NCI-H1105 (cell line): ENCODE measurements at regions not wholly inside any gene's neighbourhood (a gene's known extent, or its start where the extent isn't known, plus 50 kb on each side); places are given as distances from the start of the nearest gene placed in this dataset.
"Not testable (repeated sequence)": the region's sequence is repeated elsewhere in the genome, so short reads cannot be mapped to it uniquely, and the experiment has no call there.

Source experiments
- DNase-seq: peaks from one replicate; lab custom pipeline; 2025; lab: John Stamatoyannopoulos, UW

DNA sequence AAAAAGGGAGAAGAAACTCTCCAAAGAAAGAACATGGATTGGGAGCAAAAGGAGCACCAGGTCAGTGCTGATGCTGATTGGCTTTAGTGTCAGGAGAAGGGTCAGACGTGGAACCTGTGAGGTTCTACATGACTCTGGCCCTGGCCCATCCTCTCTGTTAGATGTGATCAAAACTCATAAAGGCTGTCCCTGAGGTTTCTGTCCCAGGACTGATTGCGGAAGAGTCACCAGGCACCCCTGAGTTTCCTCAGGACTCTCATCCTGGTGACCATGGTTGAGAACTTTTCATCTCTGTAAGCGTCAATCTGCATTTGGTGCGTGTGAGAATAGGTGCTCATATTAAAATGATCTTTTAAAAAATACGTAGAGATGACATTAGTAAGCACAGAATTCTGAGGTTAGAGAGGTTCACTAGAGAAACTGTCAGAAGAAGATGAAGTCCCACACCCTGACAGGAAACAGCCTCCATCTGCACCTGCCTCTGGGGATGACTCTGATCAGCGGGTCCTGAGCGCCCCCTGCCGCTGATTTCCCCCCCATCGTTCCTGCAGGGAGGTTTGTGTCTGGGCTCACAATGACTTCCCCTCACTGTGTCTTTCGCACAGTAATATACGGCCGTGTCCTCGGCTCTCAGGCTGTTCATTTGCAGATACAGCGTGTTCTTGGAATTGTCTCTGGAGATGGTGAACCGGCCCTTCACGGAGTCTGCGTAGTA is 741.8 kb downstream of the TMEM121 start:
- DNase-seq: no peak

DNA sequence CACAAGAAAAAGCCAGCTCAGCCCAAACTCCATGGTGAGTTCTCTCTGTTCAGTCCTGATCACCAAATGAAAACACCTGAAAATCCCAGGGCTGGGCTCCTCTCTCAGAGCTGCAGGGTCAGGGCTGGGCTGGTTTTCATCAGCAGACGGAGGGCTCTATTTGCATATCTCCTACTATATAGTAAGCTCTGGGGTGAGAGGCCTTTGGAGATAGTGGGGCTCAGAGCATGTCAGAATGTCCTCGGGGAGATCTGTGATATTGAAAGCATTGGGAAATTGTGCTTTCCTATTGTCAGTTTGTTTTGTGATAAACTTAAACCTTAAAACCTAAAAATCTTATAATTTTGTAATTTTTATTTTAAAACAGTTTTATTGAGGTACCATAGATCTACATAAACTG is 742.6 kb downstream of the TMEM121 start:
- DNase-seq: no peak

GRCh38 chr14:106269451-106270204 is 743.2 kb downstream of the TMEM121 start:
- no peak for DNase-seq

DNA sequence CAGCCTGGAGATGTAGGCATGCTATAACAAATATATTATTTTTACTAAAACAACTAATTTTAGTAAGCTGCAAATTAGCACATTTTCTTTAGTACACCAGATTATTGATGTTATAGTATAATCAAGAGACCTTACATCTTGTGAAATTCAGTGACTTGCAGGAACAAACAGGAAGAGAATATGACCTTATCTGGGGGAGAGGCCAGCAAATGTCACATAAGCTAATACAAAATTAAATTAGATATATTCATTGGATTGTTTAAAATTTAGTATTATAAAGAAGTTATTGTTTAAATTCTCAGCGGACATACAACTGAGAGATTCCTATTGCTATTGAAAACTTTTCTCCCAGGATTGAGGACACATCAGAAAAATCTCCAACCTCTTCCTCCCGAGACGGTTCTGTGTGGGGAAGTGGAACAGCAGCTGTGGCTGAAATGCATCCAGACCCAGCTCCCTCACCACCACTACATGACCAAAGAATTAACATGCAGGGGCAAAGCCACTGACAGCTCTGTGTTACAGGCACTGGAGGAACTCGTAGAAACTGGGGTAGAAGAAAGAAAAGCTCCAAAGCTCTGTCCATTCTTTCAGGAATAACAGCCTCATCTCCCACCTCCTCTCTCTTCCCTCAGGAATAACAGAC is 744.2 kb downstream of the TMEM121 start:
- DNase-seq: not testable (repeated sequence)

GRCh38 chr14:106276326-106277267 is 750.2 kb downstream of the TMEM121 start:
- no peak for DNase-seq

- DNase-seq: no peak
These were observed 751.1 kb downstream of the TMEM121 start for GRCh38 chr14:106277503-106277902.

GRCh38 chr14:106280876-106281275 is 754.5 kb downstream of the TMEM121 start:
- DNase-seq: no peak

DNA sequence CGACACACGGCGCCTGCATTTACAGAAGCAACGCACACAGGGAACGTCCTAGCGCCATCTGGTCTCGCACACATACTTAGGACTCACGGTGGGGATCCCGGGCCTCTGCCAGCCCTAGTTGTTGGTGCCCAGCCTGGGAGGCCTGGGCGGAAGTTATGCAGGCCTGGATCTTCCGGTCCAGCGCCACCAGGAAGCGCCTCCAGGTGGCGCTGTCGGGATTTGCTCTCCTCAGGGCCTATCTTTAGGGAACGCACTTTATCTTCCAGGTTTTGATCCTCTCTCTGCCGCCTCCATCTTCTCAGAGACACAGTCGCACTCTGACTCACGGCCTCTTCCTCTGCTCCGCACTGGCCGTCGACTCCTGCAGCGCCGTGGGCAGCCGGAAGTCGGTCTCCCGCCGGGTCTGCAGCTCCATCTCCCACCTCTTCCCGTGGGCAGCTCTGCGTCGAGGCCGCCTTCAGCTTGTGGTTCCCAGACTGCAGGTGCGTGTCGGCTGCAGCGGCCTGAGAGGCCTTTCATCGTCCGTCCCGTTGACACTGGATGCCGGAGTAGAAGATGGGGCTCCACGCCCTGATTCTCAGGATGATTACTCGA is 760.4 kb downstream of the TMEM121 start:
- DNase-seq: no peak

DNA sequence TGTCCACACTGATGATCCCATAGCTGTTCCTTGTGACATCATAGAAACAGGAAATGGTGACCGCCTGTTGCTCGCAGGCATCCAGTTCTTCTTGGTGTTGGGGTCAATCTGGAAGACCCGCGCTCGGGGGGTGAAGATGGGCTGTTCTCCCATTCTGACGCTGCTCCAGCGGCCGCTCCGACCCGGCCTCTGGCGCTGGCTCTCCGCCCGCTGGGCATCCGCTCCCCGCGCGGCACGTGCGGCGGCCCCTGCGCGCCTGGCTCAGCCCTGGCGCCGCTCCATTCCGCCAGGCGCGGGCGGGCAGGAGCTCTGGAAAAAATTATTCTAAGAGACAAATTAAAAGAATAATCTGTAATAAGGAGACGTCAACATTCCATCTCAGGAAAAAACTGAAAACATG is 761.1 kb downstream of the TMEM121 start:
- no peak for DNase-seq

GRCh38 chr14:106291626-106292025 is 765.2 kb downstream of the TMEM121 start:
- no peak for DNase-seq

DNA sequence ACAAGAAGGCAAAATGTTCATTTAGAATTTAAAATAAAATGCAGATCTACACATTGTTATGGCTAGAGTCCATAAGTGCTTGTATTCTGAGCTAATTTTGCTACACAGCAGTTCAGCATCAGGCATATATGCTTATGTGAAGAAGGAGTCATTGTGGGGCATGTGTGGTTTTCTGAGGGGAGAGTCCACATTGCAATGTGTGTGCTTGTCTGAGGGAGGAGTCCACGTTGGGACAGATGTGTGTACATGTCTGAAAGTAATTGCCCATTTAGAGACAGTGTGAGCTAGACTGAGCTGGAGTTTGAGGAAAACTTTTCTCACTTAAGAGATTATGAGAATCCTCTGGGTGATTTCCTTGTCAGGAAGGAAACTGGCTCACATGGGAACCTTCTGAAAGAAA is 767.9 kb downstream of the TMEM121 start:
- no peak for DNase-seq

GRCh38 chr14:106300951-106301510 is 774.6 kb downstream of the TMEM121 start:
- not testable (repeated sequence) for DNase-seq

- not testable (repeated sequence) for DNase-seq
These were observed 775.2 kb downstream of the TMEM121 start for GRCh38 chr14:106301609-106302008.

DNA sequence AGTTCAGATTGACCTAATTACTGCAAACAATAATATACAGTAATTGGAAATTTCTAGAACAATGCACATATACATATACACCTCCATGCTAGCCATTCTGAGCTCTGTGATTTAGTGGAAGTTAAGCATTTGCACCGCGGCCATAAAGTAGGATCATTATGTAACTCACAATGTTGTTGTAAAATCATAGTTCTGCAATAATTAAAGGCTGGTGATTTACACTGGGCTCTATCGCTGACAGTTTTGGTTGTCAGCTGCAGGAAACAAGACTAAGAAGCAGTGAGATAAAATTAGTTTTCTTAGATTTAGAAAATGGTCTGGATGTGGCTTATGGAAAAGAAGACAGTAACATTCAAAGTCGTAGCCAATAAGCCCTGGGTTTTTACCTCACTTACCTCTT is 776.3 kb downstream of the TMEM121 start:
- no peak for DNase-seq

DNA sequence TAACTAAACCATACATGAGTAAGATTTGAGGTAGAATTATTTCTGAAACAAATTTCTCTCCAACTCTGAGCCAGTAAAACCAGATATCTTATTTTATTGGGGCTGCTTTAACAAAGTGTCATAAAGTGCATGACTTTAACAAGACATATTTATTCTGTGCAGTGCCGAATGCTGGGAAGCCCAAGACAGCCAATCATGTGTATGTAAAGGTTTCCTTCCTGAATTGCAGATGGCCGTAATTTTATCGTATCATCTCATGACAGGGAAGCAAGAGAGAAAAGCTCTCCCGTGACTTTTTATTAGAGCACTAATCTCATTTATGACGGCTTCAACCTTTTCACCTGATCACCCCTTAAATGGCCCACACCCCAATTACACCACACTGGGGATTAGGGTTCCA is 777.9 kb downstream of the TMEM121 start:
- no peak for DNase-seq

DNA sequence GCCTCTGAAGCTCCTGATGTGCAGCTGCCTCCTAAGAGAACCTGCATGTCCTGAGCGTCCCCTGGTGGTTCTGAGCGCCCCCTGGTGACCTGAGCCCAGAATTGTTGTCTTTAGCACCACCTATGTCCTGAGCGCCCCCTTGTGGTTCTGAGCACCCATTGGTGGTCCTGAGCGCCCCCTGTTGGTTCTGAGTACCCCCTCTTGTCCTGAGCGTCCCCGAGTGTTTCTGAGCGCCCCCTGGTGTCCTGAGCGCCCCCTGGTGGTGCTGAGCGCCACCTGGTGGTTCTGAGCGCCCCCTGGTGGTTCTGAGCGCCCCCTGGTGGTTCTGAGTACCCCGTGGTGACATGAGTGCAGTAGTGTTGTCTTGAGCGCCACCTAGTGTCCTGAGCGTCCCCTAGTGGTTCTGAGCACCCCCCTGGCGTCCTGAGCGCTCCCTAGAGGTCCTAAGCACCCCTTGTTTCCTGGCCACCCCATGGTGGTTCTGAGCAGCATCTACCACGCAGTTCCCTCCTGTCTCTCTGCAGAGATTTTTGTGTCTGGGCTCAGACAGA is 782.5 kb downstream of the TMEM121 start:
- DNase-seq: no peak

- no peak for DNase-seq
These were observed 783.0 kb downstream of the TMEM121 start for GRCh38 chr14:106309423-106309822.

DNA sequence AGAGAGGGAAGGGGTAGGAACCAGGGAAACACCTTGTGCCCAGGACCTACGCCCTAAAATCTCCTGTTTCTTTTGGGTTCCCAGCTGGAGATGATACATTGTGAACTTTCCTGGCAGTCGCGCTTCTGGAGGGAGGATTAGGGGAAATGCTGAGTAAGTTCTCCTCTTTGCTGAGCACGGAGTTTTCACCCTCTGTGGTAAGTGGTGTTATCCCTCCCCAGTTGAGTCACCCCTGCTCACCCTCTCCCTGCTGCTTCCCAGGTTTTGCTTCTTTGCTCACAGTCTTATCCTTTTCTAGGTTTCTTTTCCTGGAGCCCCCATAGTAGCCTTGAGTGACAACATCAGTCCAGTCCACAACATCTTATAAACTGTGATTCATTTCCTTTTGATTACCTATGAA is 789.1 kb downstream of the TMEM121 start:
- DNase-seq: no peak

GRCh38 chr14:106317593-106317992 is 791.2 kb downstream of the TMEM121 start:
- DNase-seq: no peak

DNA sequence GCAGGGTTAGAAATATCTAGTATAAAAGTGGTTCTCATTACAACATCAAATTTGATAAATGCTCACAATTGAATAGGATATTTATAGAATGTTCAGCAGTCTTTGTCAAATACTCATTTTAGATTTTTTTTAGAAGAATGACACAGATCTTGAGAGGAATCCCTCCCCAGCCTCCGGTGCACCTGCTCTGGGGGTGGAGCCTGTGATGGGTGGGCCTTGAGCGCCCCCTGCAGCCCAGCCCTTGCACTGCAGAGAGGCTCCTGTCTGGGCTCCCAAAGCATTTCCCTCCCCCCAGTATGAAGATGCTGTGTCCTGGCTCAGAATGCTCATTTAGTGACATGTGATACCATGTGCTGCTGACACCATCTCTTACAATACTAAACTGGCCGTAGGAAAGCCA is 792.3 kb downstream of the TMEM121 start:
- DNase-seq: no peak

- not testable (repeated sequence) for DNase-seq
These were observed 797.6 kb downstream of the TMEM121 start for GRCh38 chr14:106323970-106324369.
